OCI-LY7 (cell line): ENCODE measurements at regions not wholly inside any gene's neighbourhood (a gene's known extent, or its start where the extent isn't known, plus 50 kb on each side); places are given as distances from the start of the nearest gene placed in this dataset.

ENCODE experiments used
- BruUV-seq: library from RNA; stranded (reverse); fragments of 400-500 nt; replicated peaks from 2 replicates; lab custom pipeline; 2021; lab: Mats Ljungman, UMichigan
- CTCF ChIA-PET: fragments of 300-600 bp; sonication (Branson Sonifier 250); formaldehyde crosslinking; loops from one replicate; lab custom pipeline; 2022; ENCODE audit warnings: antibody characterized with exemption; ENCODE audit not compliant: unreplicated experiment; lab: Charles Lee
- POLR2A ChIA-PET: fragments of 300-600 bp; sonication (Branson Sonifier 250); formaldehyde crosslinking; loops from one replicate; lab custom pipeline; 2022; ENCODE audit warnings: antibody characterized with exemption; lab: Charles Lee
- DNase-seq: peaks from one replicate; pipeline ENCODE4 v3.0.0-alpha.2; 2015; ENCODE audit warnings: low spot score
- H2AFZ ChIP-seq: fragments of 200-600 bp; sonication (generic), shearing (Covaris generic); 2 replicates; pipeline ENCODE4 v1.6.1; 2014; ENCODE audit warnings: mild to moderate bottlenecking, antibody characterized with exemption, low read length, moderate library complexity
- H3K27ac ChIP-seq: fragments of 200-600 bp; sonication (generic); 2 replicates; pipeline ENCODE4 v1.5.1; 2014; ENCODE audit warnings: mixed run types, low read depth, mild to moderate bottlenecking, moderate library complexity, low read length, inconsistent platforms; ENCODE audit not compliant: poor library complexity, severe bottlenecking
- H3K36me3 ChIP-seq: fragments of 200-600 bp; sonication (generic); 2 replicates; pipeline ENCODE4 v1.6.1; 2014; ENCODE audit warnings: mild to moderate bottlenecking, antibody characterized with exemption, low read length, moderate library complexity, mixed read lengths; ENCODE audit not compliant: insufficient read depth
- H3K4me1 ChIP-seq: fragments of 200-600 bp; sonication (generic); 2 replicates; pipeline ENCODE4 v1.5.1; 2014; ENCODE audit warnings: mild to moderate bottlenecking, low read length; ENCODE audit not compliant: insufficient read depth, poor library complexity, severe bottlenecking
- H3K4me2 ChIP-seq: fragments of 200-600 bp; sonication (generic); 2 replicates; pipeline ENCODE4 v1.6.1; 2014; ENCODE audit warnings: mild to moderate bottlenecking, low read length
- H3K4me3 ChIP-seq: fragments of 200-600 bp; sonication (generic); 2 replicates; pipeline ENCODE4 v1.5.1; 2014; ENCODE audit warnings: mild to moderate bottlenecking, low read depth, low read length; ENCODE audit not compliant: poor library complexity, severe bottlenecking
- H3K79me2 ChIP-seq: fragments of 200-600 bp; sonication (generic); 2 replicates; pipeline ENCODE4 v1.6.1; 2016; ENCODE audit warnings: low read depth, mild to moderate bottlenecking, low read length, moderate library complexity, mixed read lengths; ENCODE audit not compliant: insufficient read depth
- H3K9me2 ChIP-seq: fragments of 200-600 bp; sonication (generic); 2 replicates; pipeline ENCODE4 v1.6.1; 2016; ENCODE audit warnings: mild to moderate bottlenecking, low read length, mixed read lengths; ENCODE audit not compliant: insufficient read depth
- H3K9me3 ChIP-seq: fragments of 200-600 bp; sonication (generic); 2 replicates; pipeline ENCODE4 v1.6.1; 2014; ENCODE audit warnings: mild to moderate bottlenecking, mixed run types, low read length, mixed read lengths
- H4K20me1 ChIP-seq: fragments of 200-600 bp; sonication (generic); 2 replicates; pipeline ENCODE4 v1.6.1; 2014; ENCODE audit warnings: mild to moderate bottlenecking, antibody characterized with exemption, low read length, moderate library complexity, mixed read lengths; ENCODE audit not compliant: insufficient read depth
- CTCF ChIP-seq: fragments of 200-600 bp; sonication (generic); conservative IDR thresholded peaks from 2 replicates; pipeline ENCODE4 v1.5.1; 2014; ENCODE audit warnings: mild to moderate bottlenecking, antibody characterized with exemption, low read length, moderate library complexity, mixed read lengths
- EZH2phosphoT487 ChIP-seq: fragments of 200-600 bp; sonication (generic); IDR thresholded peaks from 2 replicates; pipeline ENCODE4 v1.6.1; 2018; ENCODE audit warnings: low read depth, borderline replicate concordance, mild to moderate bottlenecking, mixed run types, antibody characterized with exemption, low read length, moderate library complexity, mixed read lengths
- intact Hi-C: fragments of 100-400 bp; cut with micrococcal nuclease; formaldehyde crosslinking; loops from one replicate; pipeline ENCODE4 v1.10.0; 2022; ENCODE audit not compliant: unreplicated experiment

- Histone ChIP-seq H3K4me2 (no peak overlapping the region), H3K4me3 (no peak overlapping the region), H3K9me3 (no peaks in the 10 kb centered on the region), H3K79me2 (no peaks in the 10 kb centered on the region), H2AFZ (no peak overlapping the region), H3K4me1 (no peaks in the 10 kb centered on the region), H3K36me3 (no peaks in the 10 kb centered on the region), H4K20me1 (no peaks in the 10 kb centered on the region; the same call in 1 of the 2 replicates), H3K9me2 (no peaks in the 10 kb centered on the region), H3K27ac (no peak overlapping the region)
- ChIA-PET POLR2A (no interaction called here), CTCF (no interaction called here)
- no peak for TF ChIP-seq EZH2phosphoT487
- no peak for TF ChIP-seq CTCF
- BruUV-seq, result no TSS peak
- no peak for DNase-seq
- intact Hi-C loops, result no loop called here
Measured at GRCh38 chr1:112165375-112165774, 175.9 kb upstream of the KCND3 start.

- intact Hi-C loops, result no loop called here
- no peak for TF ChIP-seq EZH2phosphoT487
- TF ChIP-seq CTCF, result no peak
- Histone ChIP-seq H3K4me1 (no peaks in the 10 kb centered on the region), H3K4me3 (no peak overlapping the region), H4K20me1 (no peaks in the 10 kb centered on the region; the same call in 1 of the 2 replicates), H2AFZ (no peak overlapping the region), H3K27ac (no peak overlapping the region), H3K9me3 (no peaks in the 10 kb centered on the region), H3K36me3 (no peaks in the 10 kb centered on the region), H3K79me2 (no peaks in the 10 kb centered on the region), H3K9me2 (no peaks in the 10 kb centered on the region), H3K4me2 (no peak overlapping the region)
- no TSS peak for BruUV-seq
- DNase-seq, result no peak
- POLR2A ChIA-PET, result no interaction called here
- CTCF ChIA-PET, result no interaction called here
Measured at GRCh38 chr1:112169517-112169916, 180.0 kb upstream of the KCND3 start.

GRCh38 chr1:112172294-112172882 lies 182.9 kb upstream of the KCND3 start:
- H3K4me1 ChIP-seq, result no peaks in the 10 kb centered on the region
- no peak for TF ChIP-seq EZH2phosphoT487
- no peak for TF ChIP-seq CTCF
- ChIA-PET POLR2A (no interaction called here), CTCF (no interaction called here)
- no peak overlapping the region for H2AFZ ChIP-seq
- no peaks in the 10 kb centered on the region for H3K79me2 ChIP-seq
- H4K20me1 ChIP-seq, result no peaks in the 10 kb centered on the region; the same call in 1 of the 2 replicates
- H3K9me3 ChIP-seq, result no peaks in the 10 kb centered on the region
- peak; percentile 7 for DNase-seq
- no peak overlapping the region for H3K27ac ChIP-seq
- no peak overlapping the region for H3K4me3 ChIP-seq
- intact Hi-C loops, result no loop called here
- BruUV-seq, result no TSS peak
- no peaks in the 10 kb centered on the region for H3K9me2 ChIP-seq
- H3K4me2 ChIP-seq, result no peak overlapping the region
- H3K36me3 ChIP-seq, result no peaks in the 10 kb centered on the region
